ENCODE measurements at regions not wholly inside any gene's neighbourhood (a gene's known extent, or its start where the extent isn't known, plus 50 kb on each side); places are given as distances from the start of the nearest gene placed in this dataset.

GRCh38 chr2:40872580-40872979 lies 420.7 kb upstream of the SLC8A1 start:
- no TSS peak for BruUV-seq (replicated peaks)
- CTCF ChIA-PET: no interaction called here
- POLR2A ChIA-PET: no interaction called here

GRCh38 chr2:40874380-40874779 lies 422.5 kb upstream of the SLC8A1 start:
- WGBS (ENCODE audit: insufficient coverage, insufficient replicate concordance, low lambda C conversion rate, missing lambda C conversion rate): 28% methylated on average over 3 of the region's 3 CpGs
- no peak for DNase-seq (ENCODE audit: low read depth, low spot score)
- no peaks in the 10 kb centered on the region for H3K36me3 ChIP-seq (ENCODE audit: control insufficient read depth in 2 of 2, insufficient read depth in 2 of 2, low read length in 1 of 2)
- no peaks in the 10 kb centered on the region for H3K4me1 ChIP-seq (ENCODE audit: control insufficient read depth, insufficient read depth, low read length)
- H3K9ac ChIP-seq (ENCODE audit: control insufficient read depth, insufficient read depth, low read length): no peak overlapping the region
- no peaks in the 10 kb centered on the region for H3K9me3 ChIP-seq (replicated peaks; ENCODE audit: control insufficient read depth, insufficient read depth, low read length)
- no peak overlapping the region for H3K4me3 ChIP-seq
- SMC1A ChIA-PET (ENCODE audit: uncharacterized antibody, unreplicated experiment): no interaction called here
- POLR2A ChIA-PET: no interaction called here
- CTCF ChIA-PET: interaction anchor here (1.3 kb wide), 1 partner anchor 12 kb away, joined by 3 read pairs; no protein-coding TSS in a partner anchor
- H3K27ac ChIP-seq (ENCODE audit: control insufficient read depth, insufficient read depth): no peak overlapping the region
- no peak for FAIRE-seq
- H3K79me2 ChIP-seq (ENCODE audit: control insufficient read depth, insufficient read depth, low read length): no peaks in the 10 kb centered on the region
- RAD21 ChIA-PET (ENCODE audit: unreplicated experiment): no interaction called here
- no peak overlapping the region for H2AFZ ChIP-seq (ENCODE audit: control insufficient read depth, low read depth, low read length)
- no peaks in the 10 kb centered on the region for H4K20me1 ChIP-seq (ENCODE audit: control insufficient read depth, insufficient read depth)
- ATAC-seq: no peak
- no TSS peak for BruUV-seq (replicated peaks)
- H3K4me2 ChIP-seq (ENCODE audit: control insufficient read depth, insufficient read depth): no peak overlapping the region
- in situ Hi-C loops (cut with MboI) (no loop called here), intact Hi-C loops (cut with micrococcal nuclease; ENCODE audit: unreplicated experiment) (no loop called here)
- TF ChIP-seq BRCA1 (IDR thresholded peaks at IDR 0.05; ENCODE audit: low read depth, low read length): no peak
- TF ChIP-seq RELA (IDR thresholded peaks at IDR 0.05; ENCODE audit: borderline replicate concordance, partially characterized antibody): no peak
- TF ChIP-seq CHD2 (IDR thresholded peaks at IDR 0.05; ENCODE audit: borderline replicate concordance, low read depth, low read length): no peak
- no peak for TF ChIP-seq NFYA (IDR thresholded peaks at IDR 0.05; ENCODE audit: borderline replicate concordance, low read depth, low read length)
- H3K27me3 ChIP-seq (replicated peaks in 1 of 2; ENCODE audit: control insufficient read depth in 2 of 2, insufficient read depth in 2 of 2, low read length in 1 of 2): no peaks in the 10 kb centered on the region

More at GRCh38 chr2:40872580-40872979, 420.7 kb upstream of the SLC8A1 start:
- Histone ChIP-seq H3K9ac (ENCODE audit: control insufficient read depth, insufficient read depth, low read length) (no peak overlapping the region), H3K9me3 (replicated peaks; ENCODE audit: control insufficient read depth, insufficient read depth, low read length) (no peaks in the 10 kb centered on the region), H4K20me1 (ENCODE audit: control insufficient read depth, insufficient read depth) (no peaks in the 10 kb centered on the region), H2AFZ (ENCODE audit: control insufficient read depth, low read depth, low read length) (no peak overlapping the region), H3K27ac (ENCODE audit: control insufficient read depth, insufficient read depth) (no peak overlapping the region), H3K27me3 (replicated peaks in 1 of 2; ENCODE audit: control insufficient read depth in 2 of 2, insufficient read depth in 2 of 2, low read length in 1 of 2) (no peaks in the 10 kb centered on the region), H3K4me3 (no peak overlapping the region), H3K79me2 (ENCODE audit: control insufficient read depth, insufficient read depth, low read length) (no peaks in the 10 kb centered on the region), H3K4me1 (ENCODE audit: control insufficient read depth, insufficient read depth, low read length) (no peaks in the 10 kb centered on the region), H3K36me3 (ENCODE audit: control insufficient read depth in 2 of 2, insufficient read depth in 2 of 2, low read length in 1 of 2) (no peaks in the 10 kb centered on the region), H3K4me2 (ENCODE audit: control insufficient read depth, insufficient read depth) (no peak overlapping the region)
- 10% methylated on average over 2 of the region's 2 CpGs for WGBS (ENCODE audit: insufficient coverage, insufficient replicate concordance, low lambda C conversion rate, missing lambda C conversion rate)
- FAIRE-seq (no peak), DNase-seq (ENCODE audit: low read depth, low spot score) (no peak), ATAC-seq (no peak)
- ChIA-PET RAD21 (ENCODE audit: unreplicated experiment) (no interaction called here), SMC1A (ENCODE audit: uncharacterized antibody, unreplicated experiment) (no interaction called here)
- TF ChIP-seq, protein P1, sequence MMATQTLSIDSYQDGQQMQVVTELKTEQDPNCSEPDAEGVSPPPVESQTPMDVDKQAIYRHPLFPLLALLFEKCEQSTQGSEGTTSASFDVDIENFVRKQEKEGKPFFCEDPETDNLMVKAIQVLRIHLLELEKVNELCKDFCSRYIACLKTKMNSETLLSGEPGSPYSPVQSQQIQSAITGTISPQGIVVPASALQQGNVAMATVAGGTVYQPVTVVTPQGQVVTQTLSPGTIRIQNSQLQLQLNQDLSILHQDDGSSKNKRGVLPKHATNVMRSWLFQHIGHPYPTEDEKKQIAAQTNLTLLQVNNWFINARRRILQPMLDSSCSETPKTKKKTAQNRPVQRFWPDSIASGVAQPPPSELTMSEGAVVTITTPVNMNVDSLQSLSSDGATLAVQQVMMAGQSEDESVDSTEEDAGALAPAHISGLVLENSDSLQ (IDR thresholded peaks at IDR 0.05): no peak
- TF ChIP-seq NFXL1 (IDR thresholded peaks at IDR 0.05; ENCODE audit: borderline replicate concordance): no peak
- TF ChIP-seq, protein P2, sequence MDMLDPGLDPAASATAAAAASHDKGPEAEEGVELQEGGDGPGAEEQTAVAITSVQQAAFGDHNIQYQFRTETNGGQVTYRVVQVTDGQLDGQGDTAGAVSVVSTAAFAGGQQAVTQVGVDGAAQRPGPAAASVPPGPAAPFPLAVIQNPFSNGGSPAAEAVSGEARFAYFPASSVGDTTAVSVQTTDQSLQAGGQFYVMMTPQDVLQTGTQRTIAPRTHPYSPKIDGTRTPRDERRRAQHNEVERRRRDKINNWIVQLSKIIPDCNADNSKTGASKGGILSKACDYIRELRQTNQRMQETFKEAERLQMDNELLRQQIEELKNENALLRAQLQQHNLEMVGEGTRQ (IDR thresholded peaks at IDR 0.05; ENCODE audit: borderline replicate concordance, low read depth, low read length): no peak
- in situ Hi-C loops (cut with MboI): no loop called here
- intact Hi-C loops (cut with micrococcal nuclease; ENCODE audit: unreplicated experiment): no loop called here

Data from GM12878 (cell line).